ENCODE measurements at regions not wholly inside any gene's neighbourhood (a gene's known extent, or its start where the extent isn't known, plus 50 kb on each side); places are given as distances from the start of the nearest gene placed in this dataset.

- no peak for DNase-seq (ENCODE audit: low read depth in 2 of 2)
Measured at GRCh38 chr3:145522179-145522578, 638.8 kb downstream of the PLOD2 start.

- DNase-seq (ENCODE audit: low read depth in 2 of 2): no peak
Measured at GRCh38 chr3:145522893-145523651, 637.9 kb downstream of the PLOD2 start.

- no peak for DNase-seq (ENCODE audit: low read depth in 2 of 2)
Measured at GRCh38 chr3:145531548-145531947, 629.4 kb downstream of the PLOD2 start.

GRCh38 chr3:145533696-145534095 is 627.3 kb downstream of the PLOD2 start:
- no peak for DNase-seq (ENCODE audit: low read depth in 2 of 2)

- no peak for DNase-seq (ENCODE audit: low read depth in 2 of 2)
Measured at GRCh38 chr3:145536461-145536860, 624.5 kb downstream of the PLOD2 start.

GRCh38 chr3:145550522-145550921 is 610.5 kb downstream of the PLOD2 start:
- DNase-seq (ENCODE audit: low read depth in 2 of 2): no peak

- DNase-seq (ENCODE audit: low read depth in 2 of 2): no peak
Measured at GRCh38 chr3:145557405-145557804, 603.6 kb downstream of the PLOD2 start.

- no peak for DNase-seq (ENCODE audit: low read depth in 2 of 2)
Measured at GRCh38 chr3:145578471-145578870, 582.5 kb downstream of the PLOD2 start.

GRCh38 chr3:145581694-145582093 is 579.3 kb downstream of the PLOD2 start:
- DNase-seq (ENCODE audit: low read depth in 2 of 2): no peak

GRCh38 chr3:145604851-145605250 is 556.1 kb downstream of the PLOD2 start:
- no peak for DNase-seq (ENCODE audit: low read depth in 2 of 2)

GRCh38 chr3:145620002-145620401 is 541.0 kb downstream of the PLOD2 start:
- no peak for DNase-seq (ENCODE audit: low read depth in 2 of 2)

- no peak for DNase-seq (ENCODE audit: low read depth in 2 of 2)
Measured at GRCh38 chr3:145620486-145620885, 540.5 kb downstream of the PLOD2 start.

GRCh38 chr3:145623349-145623748 is 537.6 kb downstream of the PLOD2 start:
- no peak for DNase-seq (ENCODE audit: low read depth in 2 of 2)

- no peak for DNase-seq (ENCODE audit: low read depth in 2 of 2)
Measured at GRCh38 chr3:145628211-145628610, 532.8 kb downstream of the PLOD2 start.

- DNase-seq (ENCODE audit: low read depth in 2 of 2): no peak
Measured at GRCh38 chr3:145637105-145637504, 523.9 kb downstream of the PLOD2 start.

GRCh38 chr3:145639003-145639606 is 521.9 kb downstream of the PLOD2 start:
- no peak for DNase-seq (ENCODE audit: low read depth in 2 of 2)

- DNase-seq (ENCODE audit: low read depth in 2 of 2): no peak
Measured at GRCh38 chr3:145639875-145640274, 521.1 kb downstream of the PLOD2 start.

- no peak for DNase-seq (ENCODE audit: low read depth in 2 of 2)
Measured at GRCh38 chr3:145648396-145648795, 512.6 kb downstream of the PLOD2 start.

- DNase-seq (ENCODE audit: low read depth in 2 of 2): no peak
Measured at GRCh38 chr3:145649368-145649887, 511.6 kb downstream of the PLOD2 start.

- no peak for DNase-seq (ENCODE audit: low read depth in 2 of 2)
Measured at GRCh38 chr3:145650170-145650569, 510.8 kb downstream of the PLOD2 start.

GRCh38 chr3:145671121-145671520 is 489.9 kb downstream of the PLOD2 start:
- DNase-seq (ENCODE audit: low read depth in 2 of 2): no peak

- DNase-seq (ENCODE audit: low read depth in 2 of 2): no peak
Measured at GRCh38 chr3:145673838-145674237, 487.1 kb downstream of the PLOD2 start.

- DNase-seq (ENCODE audit: low read depth in 2 of 2): no peak
Measured at GRCh38 chr3:145678401-145678800, 482.6 kb downstream of the PLOD2 start.

Measured in dermis microvascular lymphatic vessel endothelial cell (primary cell).